Mesenchymal stem cell (in vitro differentiated cells and primary cell): ENCODE measurements at regions not wholly inside any gene's neighbourhood (a gene's known extent, or its start where the extent isn't known, plus 50 kb on each side); places are given as distances from the start of the nearest gene placed in this dataset.
A peak's percentile ranks its signal among the peaks of the same experiment; 100 is the strongest.

Experiments used
- DNase-seq: peaks from one replicate; pipeline ENCODE4 v3.0.0-alpha.2; 2013
- H2AFZ ChIP-seq: one replicate; pipeline ENCODE4 v1.6.1; 2013; ENCODE audit warnings: low read depth, mild to moderate bottlenecking, control low read depth, inconsistent platforms, low read length, moderate library complexity
- H2AK5ac ChIP-seq: 2 replicates; pipeline ENCODE4 v1.6.1; 2013; ENCODE audit warnings: low read length, moderate library complexity, mild to moderate bottlenecking, inconsistent platforms; ENCODE audit not compliant: severe bottlenecking
- H2BK120ac ChIP-seq: one replicate; pipeline ENCODE4 v1.6.1; 2013; ENCODE audit warnings: low read depth, mild to moderate bottlenecking, inconsistent platforms, low read length, moderate library complexity
- H2BK12ac ChIP-seq, 2 experiments: one replicate each; pipeline ENCODE4 v1.6.1; 2013; ENCODE audit warnings: inconsistent platforms in 2 of 2, low read length in 2 of 2, mild to moderate bottlenecking in 2 of 2, moderate library complexity in 2 of 2, control low read depth in 1 of 2
- H2BK15ac ChIP-seq: one replicate; pipeline ENCODE4 v1.6.1; 2013; ENCODE audit warnings: mild to moderate bottlenecking, low read depth, inconsistent platforms; ENCODE audit not compliant: poor library complexity, severe bottlenecking
- H2BK5ac ChIP-seq: 2 replicates; pipeline ENCODE4 v1.6.1; 2013; ENCODE audit warnings: low read depth, mild to moderate bottlenecking, low read length, control low read depth, inconsistent platforms; ENCODE audit not compliant: poor library complexity, severe bottlenecking
- H3K14ac ChIP-seq, 2 experiments: one replicate each; pipeline ENCODE4 v1.6.1; 2013; ENCODE audit warnings: inconsistent platforms in 2 of 2, low read length in 2 of 2, control low read depth in 1 of 2, mild to moderate bottlenecking in 1 of 2, moderate library complexity in 1 of 2
- H3K18ac ChIP-seq, 2 experiments: one replicate each; pipeline ENCODE4 v1.6.1; 2013; ENCODE audit warnings: inconsistent platforms in 2 of 2, low read length in 2 of 2, control low read depth in 1 of 2, low read depth in 1 of 2, mild to moderate bottlenecking in 1 of 2
- H3K23ac ChIP-seq, 2 experiments: one replicate each; pipeline ENCODE4 v1.6.1; 2013; ENCODE audit warnings: inconsistent platforms in 2 of 2, low read length in 2 of 2, mild to moderate bottlenecking in 2 of 2, moderate library complexity in 2 of 2, control low read depth in 1 of 2
- H3K27ac ChIP-seq: 2 replicates; pipeline ENCODE4 v1.5.1; 2013; ENCODE audit warnings: mild to moderate bottlenecking, moderate library complexity, low read length, control low read depth, inconsistent platforms; ENCODE audit not compliant: poor library complexity, severe bottlenecking
- H3K27me3 ChIP-seq, 2 experiments: 2 replicates each; pipeline versions ENCODE4 v1.6.1 to v1.7.0; 2013; ENCODE audit warnings: low read length in 2 of 2, mild to moderate bottlenecking in 2 of 2, moderate library complexity in 2 of 2, control low read depth in 1 of 2, inconsistent platforms in 1 of 2; ENCODE audit not compliant: control insufficient read depth in 1 of 2, insufficient read depth in 1 of 2
- H3K36me3 ChIP-seq, 2 experiments: 2 replicates each; pipeline versions ENCODE4 v1.6.1 to v1.7.0; 2013; ENCODE audit warnings: low read length in 2 of 2, control low read depth in 1 of 2, inconsistent platforms in 1 of 2, low read depth in 1 of 2, mild to moderate bottlenecking in 1 of 2; ENCODE audit not compliant: insufficient read depth in 2 of 2, control insufficient read depth in 1 of 2
- H3K4ac ChIP-seq, 2 experiments: one replicate each; pipeline ENCODE4 v1.6.1; 2013; ENCODE audit warnings: inconsistent platforms in 2 of 2, low read length in 2 of 2, mild to moderate bottlenecking in 2 of 2, moderate library complexity in 2 of 2, control low read depth in 1 of 2, low read depth in 1 of 2
- H3K4me1 ChIP-seq: 2 replicates; pipeline ENCODE4 v1.6.1; 2013; ENCODE audit warnings: low read depth, low read length, control low read depth; ENCODE audit not compliant: control insufficient read depth, insufficient read depth
- H3K4me2 ChIP-seq: 2 replicates; pipeline ENCODE4 v1.6.1; 2013; ENCODE audit warnings: low read length, mild to moderate bottlenecking, inconsistent platforms; ENCODE audit not compliant: poor library complexity, severe bottlenecking
- H3K4me3 ChIP-seq, 2 experiments: 2 replicates each; pipeline versions ENCODE4 v1.5.1 to v1.7.0; 2013; ENCODE audit warnings: low read length in 2 of 2, mild to moderate bottlenecking in 2 of 2, control low read depth in 1 of 2, low read depth in 1 of 2; ENCODE audit not compliant: insufficient read depth in 1 of 2
- H3K79me1 ChIP-seq: replicated peaks from 2 replicates; pipeline ENCODE4 v1.6.1; 2013; ENCODE audit warnings: mild to moderate bottlenecking, control low read depth, low read length, inconsistent platforms; ENCODE audit not compliant: poor library complexity, severe bottlenecking
- H3K9ac ChIP-seq: 2 replicates; pipeline ENCODE4 v1.7.0; 2013; ENCODE audit warnings: mild to moderate bottlenecking, low read length, moderate library complexity
- H3K9me3 ChIP-seq: 2 replicates; pipeline ENCODE4 v1.7.0; 2013; ENCODE audit warnings: mild to moderate bottlenecking, low read length; ENCODE audit not compliant: control insufficient read depth
- H4K8ac ChIP-seq: one replicate; pipeline ENCODE4 v1.6.1; 2013; ENCODE audit warnings: inconsistent platforms, mild to moderate bottlenecking, low read length, moderate library complexity
- H4K91ac ChIP-seq: one replicate; pipeline ENCODE4 v1.6.1; 2013; ENCODE audit warnings: mild to moderate bottlenecking, low read length, inconsistent platforms
- WGBS: methylation state at CpG from one replicate; pipeline ENCODE4 v1.1.7; 2013; ENCODE audit warnings: mixed read lengths; 5-methylcytosine and 5-hydroxymethylcytosine counted together

DNA sequence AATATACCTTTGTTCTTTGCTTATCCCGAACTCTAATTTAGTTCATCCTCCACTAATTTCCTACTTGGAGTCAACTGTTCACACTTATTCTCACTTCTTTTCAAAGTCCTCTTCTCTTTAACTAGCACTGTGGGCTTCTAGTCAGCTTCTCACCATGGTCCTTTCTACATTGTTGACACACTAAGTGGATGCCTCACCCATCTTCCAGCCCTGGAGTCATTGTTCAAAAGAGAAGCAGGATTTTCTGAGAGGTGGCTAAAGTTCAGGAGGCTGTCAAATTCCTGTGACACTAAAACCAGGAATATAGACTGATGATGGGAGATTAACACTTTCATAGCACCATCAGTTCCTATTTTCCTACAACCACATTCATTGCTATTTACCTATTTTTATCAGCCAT, 99.3 kb downstream of the PHLDA1 start:
- DNase-seq: no peak
- Histone ChIP-seq H3K4ac (no peak overlapping the region), H3K18ac (no peak overlapping the region), H3K14ac (no peak overlapping the region), H2AK5ac (peak overlapping the region; percentile 76), H3K23ac (no peak overlapping the region), H2BK5ac (no peak overlapping the region), H3K36me3 (no peaks in the 10 kb centered on the region), H2BK120ac (no peak overlapping the region), H3K27ac (no peak overlapping the region), H3K27me3 (no peaks in the 10 kb centered on the region), H3K9me3 (no peaks in the 10 kb centered on the region), H2BK12ac (peak overlapping the region in 1 of 2 experiments; percentile 49), H4K91ac (no peak overlapping the region), H3K79me1 (no peaks in the 10 kb centered on the region), H2AFZ (no peak overlapping the region), H3K4me1 (peaks cover 3% of the 10 kb centered on the region), H3K4me3 (no peak overlapping the region), H2BK15ac (peak overlapping the region; percentile 91), H3K4me2 (no peak overlapping the region), H4K8ac (no peak overlapping the region), H3K9ac (peak overlapping the region; percentile 65)
- 100% methylated on average over 1 of the region's 1 CpG for WGBS

DNA sequence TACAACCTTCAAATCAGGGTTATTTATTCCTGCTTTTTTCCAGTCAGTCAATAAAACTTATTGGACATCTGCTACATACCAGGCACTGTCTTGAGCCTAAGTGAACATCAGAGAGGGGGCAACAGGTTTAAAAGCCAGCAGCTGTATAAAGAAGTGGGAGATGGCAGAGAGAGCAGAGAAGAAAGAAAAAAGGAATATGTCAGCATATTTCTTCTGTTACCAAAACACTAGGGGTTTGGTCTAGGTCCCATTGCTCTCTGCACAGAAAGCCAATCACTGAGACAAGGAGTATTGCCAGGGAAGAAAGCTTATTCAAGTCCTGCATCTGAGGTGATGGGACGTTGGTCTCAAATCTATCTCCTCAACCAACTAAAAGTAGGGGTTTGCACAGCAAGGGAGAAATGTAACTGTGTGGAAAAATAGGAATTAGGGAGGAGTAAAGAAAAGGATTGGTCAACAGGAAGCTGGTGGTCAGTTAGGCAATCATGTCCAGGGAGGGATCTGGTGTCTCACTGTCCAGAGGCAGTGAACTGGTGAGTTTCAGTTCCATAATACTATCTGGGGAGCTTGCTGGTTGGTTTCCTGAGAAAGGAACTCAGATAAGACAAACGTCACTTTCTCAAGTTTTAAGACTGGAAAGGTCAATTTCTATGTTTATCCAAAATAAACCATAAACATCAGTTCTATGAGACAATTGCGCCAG, 107.5 kb downstream of the PHLDA1 start:
- DNase-seq: peak; percentile 71
- H3K14ac ChIP-seq: no peak overlapping the region
- no peak overlapping the region for H3K4me3 ChIP-seq
- no CpG with 5 or more reads among the region's 3 CpGs for WGBS
- H4K91ac ChIP-seq: no peak overlapping the region
- H3K27me3 ChIP-seq: no peaks in the 10 kb centered on the region
- H3K4ac ChIP-seq: no peak overlapping the region
- no peaks in the 10 kb centered on the region for H3K79me1 ChIP-seq
- no peak overlapping the region for H3K27ac ChIP-seq
- H2AFZ ChIP-seq: no peak overlapping the region
- H2BK15ac ChIP-seq: no peak overlapping the region
- H3K36me3 ChIP-seq: no peaks in the 10 kb centered on the region
- no peak overlapping the region for H2AK5ac ChIP-seq
- H2BK120ac ChIP-seq: no peak overlapping the region
- no peak overlapping the region for H3K4me2 ChIP-seq
- H3K4me1 ChIP-seq: no peaks in the 10 kb centered on the region
- H3K18ac ChIP-seq: no peak overlapping the region
- no peak overlapping the region for H2BK12ac ChIP-seq
- H3K9me3 ChIP-seq: peaks cover 21% of the 10 kb centered on the region
- no peak overlapping the region for H3K23ac ChIP-seq
- no peak overlapping the region for H3K9ac ChIP-seq
- no peak overlapping the region for H2BK5ac ChIP-seq
- no peak overlapping the region for H4K8ac ChIP-seq

DNA sequence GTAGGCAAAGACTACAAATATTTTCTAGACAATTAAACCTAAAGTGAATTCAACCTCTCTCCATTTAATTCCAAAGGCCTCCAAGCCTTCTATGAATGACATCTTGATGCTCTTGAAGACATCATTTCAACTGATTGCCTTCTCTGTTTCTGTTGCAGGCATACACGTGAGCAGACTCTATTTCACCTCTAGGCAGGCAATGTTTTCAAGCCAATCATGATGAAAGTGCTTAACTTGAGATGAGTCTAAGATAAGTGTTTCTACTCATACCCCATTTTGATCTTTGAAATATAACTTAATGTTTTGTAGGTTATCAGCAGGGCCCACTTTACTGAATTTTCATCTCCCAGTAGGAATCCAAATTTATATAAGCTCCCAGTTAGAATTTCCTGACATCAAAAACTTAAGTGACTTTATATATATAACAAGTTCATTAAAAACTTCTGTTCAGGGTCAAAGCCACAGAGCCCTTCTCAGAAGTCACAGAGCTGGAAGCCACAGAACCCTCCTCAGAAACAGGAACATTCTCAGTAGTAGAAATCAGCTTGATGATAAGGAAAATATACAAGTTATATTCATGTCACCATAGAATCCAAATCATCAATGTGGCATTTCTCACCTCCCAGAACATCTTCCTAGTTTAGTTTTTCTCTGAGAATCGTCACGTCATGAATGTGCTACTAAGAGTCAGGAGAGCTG, 108.5 kb downstream of the PHLDA1 start:
- no peak overlapping the region for H3K14ac ChIP-seq
- H3K36me3 ChIP-seq: no peaks in the 10 kb centered on the region
- no peak overlapping the region for H3K4ac ChIP-seq
- no peak overlapping the region for H2AFZ ChIP-seq
- no peak for DNase-seq
- no peak overlapping the region for H3K18ac ChIP-seq
- no peaks in the 10 kb centered on the region for H3K79me1 ChIP-seq
- WGBS: over 99% methylated on average over 2 of the region's 3 CpGs
- H2BK15ac ChIP-seq: no peak overlapping the region
- no peak overlapping the region for H4K91ac ChIP-seq
- no peak overlapping the region for H2AK5ac ChIP-seq
- H3K4me2 ChIP-seq: no peak overlapping the region
- H3K27ac ChIP-seq: no peak overlapping the region
- H2BK5ac ChIP-seq: no peak overlapping the region
- H3K4me3 ChIP-seq: no peak overlapping the region
- no peak overlapping the region for H2BK120ac ChIP-seq
- no peak overlapping the region for H4K8ac ChIP-seq
- no peaks in the 10 kb centered on the region for H3K4me1 ChIP-seq
- no peaks in the 10 kb centered on the region for H3K27me3 ChIP-seq
- no peak overlapping the region for H3K9ac ChIP-seq
- no peak overlapping the region for H2BK12ac ChIP-seq
- no peak overlapping the region for H3K23ac ChIP-seq
- H3K9me3 ChIP-seq: peaks cover 21% of the 10 kb centered on the region

DNA sequence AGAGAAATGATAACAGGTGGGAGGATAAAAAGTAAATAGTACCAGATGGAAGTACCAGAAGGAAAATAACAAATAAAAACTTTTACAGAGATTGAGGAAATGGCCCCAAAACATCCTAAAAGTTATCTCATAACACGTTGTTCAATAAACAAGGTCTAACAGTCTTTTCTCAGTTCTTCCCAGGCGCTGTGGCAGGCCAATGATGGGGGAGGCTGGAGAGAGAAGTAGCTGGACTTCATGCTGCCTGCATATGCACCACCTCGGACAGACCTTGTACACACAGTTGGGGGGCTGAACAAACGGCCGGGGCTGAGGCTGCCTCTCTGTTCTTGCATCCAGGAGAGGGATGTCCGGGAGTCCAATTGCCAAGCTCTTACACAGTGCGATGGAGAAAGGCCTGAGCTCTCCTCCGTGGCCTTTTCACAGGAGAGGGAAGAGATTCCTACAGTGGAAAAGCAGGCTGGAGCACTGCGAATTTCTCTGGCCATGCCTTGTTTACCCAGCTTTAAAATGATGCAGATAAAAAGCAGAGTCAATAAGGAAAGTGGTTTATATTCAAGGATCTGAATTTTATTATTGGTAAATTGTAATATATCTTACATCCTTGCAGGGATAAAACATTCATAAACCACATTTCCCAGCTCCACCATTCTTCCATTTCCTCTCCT, 109.8 kb downstream of the PHLDA1 start:
- no peaks in the 10 kb centered on the region for H3K36me3 ChIP-seq
- no peak overlapping the region for H2AFZ ChIP-seq
- no peak overlapping the region for H3K4me3 ChIP-seq
- no peak overlapping the region for H3K4ac ChIP-seq
- no peak overlapping the region for H2BK12ac ChIP-seq
- DNase-seq: no peak
- WGBS: 90% methylated on average over 8 of the region's 9 CpGs
- H4K91ac ChIP-seq: no peak overlapping the region
- peak overlapping the region in 1 of 2 experiments; percentile 21 for H3K18ac ChIP-seq
- no peak overlapping the region for H2BK15ac ChIP-seq
- H3K14ac ChIP-seq: no peak overlapping the region
- H3K4me1 ChIP-seq: no peaks in the 10 kb centered on the region
- H3K79me1 ChIP-seq: no peaks in the 10 kb centered on the region
- peak overlapping the region; percentile 21 for H4K8ac ChIP-seq
- no peak overlapping the region for H2AK5ac ChIP-seq
- H2BK120ac ChIP-seq: no peak overlapping the region
- no peak overlapping the region for H3K9ac ChIP-seq
- peaks cover 21% of the 10 kb centered on the region for H3K9me3 ChIP-seq
- H2BK5ac ChIP-seq: no peak overlapping the region
- H3K23ac ChIP-seq: no peak overlapping the region
- no peaks in the 10 kb centered on the region for H3K27me3 ChIP-seq
- no peak overlapping the region for H3K4me2 ChIP-seq
- no peak overlapping the region for H3K27ac ChIP-seq
